T47D (cell line): ENCODE measurements at regions not wholly inside any gene's neighbourhood (a gene's known extent, or its start where the extent isn't known, plus 50 kb on each side); places are given as distances from the start of the nearest gene placed in this dataset.

Experiments
- DNase-seq, 2 experiments: peaks; one replicate each; pipeline versions ENCODE4 v3.0.0 to v3.0.0-alpha.2; 2011 to 2012; ENCODE audit warnings: low read depth in 1 of 2, low spot score in 1 of 2
- JUND ChIP-seq: IDR thresholded peaks from 2 replicates; pipeline ENCODE4 v1.6.1; 2012; ENCODE audit warnings: low read depth
- in situ Hi-C: cut with HindIII; loops from 2 replicates; pipeline ENCODE4 v1.10.0; 2016; ENCODE audit warnings: low sequenced_read_pairs, low pct_unique_long_range_greater_than_20kb

- TF ChIP-seq JUND: no peak
- in situ Hi-C loops: no loop called here
- no peak for DNase-seq
Measured at GRCh38 chr1:177546346-177546745, 375.6 kb downstream of the BRINP2 start.

GRCh38 chr1:177526201-177526600, 355.4 kb downstream of the BRINP2 start:
- in situ Hi-C loops: no loop called here
- no peak for TF ChIP-seq JUND
- no peak for DNase-seq

GRCh38 chr1:177525176-177525575, 354.4 kb downstream of the BRINP2 start:
- no peak for TF ChIP-seq JUND
- no peak for DNase-seq
- in situ Hi-C loops: no loop called here

- no peak for TF ChIP-seq JUND
- in situ Hi-C loops: no loop called here
- no peak for DNase-seq
Measured at GRCh38 chr1:177517546-177517945, 346.8 kb downstream of the BRINP2 start.

- no peak for TF ChIP-seq JUND
- no peak for DNase-seq
- in situ Hi-C loops: no loop called here
Measured at GRCh38 chr1:177514207-177514606, 343.4 kb downstream of the BRINP2 start.

GRCh38 chr1:177511036-177511435, 340.3 kb downstream of the BRINP2 start:
- no peak for TF ChIP-seq JUND
- in situ Hi-C loops: no loop called here
- DNase-seq: no peak

GRCh38 chr1:177505905-177506590, 335.3 kb downstream of the BRINP2 start:
- in situ Hi-C loops: no loop called here
- TF ChIP-seq JUND: no peak
- no peak for DNase-seq

DNA sequence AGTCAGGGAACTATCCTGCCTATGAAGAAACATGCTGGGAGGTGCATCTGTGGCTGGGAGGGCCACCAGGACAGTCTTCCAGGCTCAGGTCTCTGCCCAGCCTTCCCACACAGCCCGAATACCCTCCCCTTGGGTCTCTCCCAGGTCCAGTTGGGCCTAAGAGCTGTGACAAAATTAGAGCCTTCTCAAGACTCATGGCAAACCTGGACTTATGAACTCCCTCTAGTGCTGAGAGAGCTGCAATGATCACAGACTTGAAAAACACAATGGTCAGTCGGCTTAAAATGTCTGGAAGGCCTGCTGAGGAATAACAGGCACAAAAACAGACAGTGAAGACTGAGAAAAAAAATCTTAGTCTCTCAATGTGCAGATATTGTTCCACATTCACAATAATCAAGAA, 325.1 kb downstream of the BRINP2 start:
- DNase-seq: no peak
- no peak for TF ChIP-seq JUND
- in situ Hi-C loops: no loop called here

GRCh38 chr1:177490786-177491185, 320.0 kb downstream of the BRINP2 start:
- TF ChIP-seq JUND: no peak
- in situ Hi-C loops: no loop called here
- DNase-seq: no peak

- in situ Hi-C loops: no loop called here
- DNase-seq: no peak
- TF ChIP-seq JUND: no peak
Measured at GRCh38 chr1:177490036-177490639, 319.4 kb downstream of the BRINP2 start.

- DNase-seq: no peak
- TF ChIP-seq JUND: no peak
- in situ Hi-C loops: no loop called here
Measured at GRCh38 chr1:177488722-177489121, 318.0 kb downstream of the BRINP2 start.

- DNase-seq: no peak
- in situ Hi-C loops: no loop called here
- no peak for TF ChIP-seq JUND
Measured at GRCh38 chr1:177487481-177487880, 316.7 kb downstream of the BRINP2 start.

- no peak for DNase-seq
- TF ChIP-seq JUND: no peak
- in situ Hi-C loops: no loop called here
Measured at GRCh38 chr1:177480741-177481305, 310.1 kb downstream of the BRINP2 start.

- TF ChIP-seq JUND: no peak
- in situ Hi-C loops: no loop called here
- DNase-seq: no peak
Measured at GRCh38 chr1:177479600-177479999, 308.8 kb downstream of the BRINP2 start.
